ENCODE measurements at regions not wholly inside any gene's neighbourhood (a gene's known extent, or its start where the extent isn't known, plus 50 kb on each side); places are given as distances from the start of the nearest gene placed in this dataset.
A peak's percentile ranks its signal among the peaks of the same experiment; 100 is the strongest.
"Not testable (repeated sequence)": the region's sequence is repeated elsewhere in the genome, so short reads cannot be mapped to it uniquely, and the experiment has no call there.

- no peak for TF ChIP-seq JUND (IDR thresholded peaks at IDR 0.05; ENCODE audit: low read depth)
- no peak for DNase-seq (ENCODE audit: low read depth in 1 of 2, low spot score in 1 of 2)
- in situ Hi-C loops (cut with HindIII; ENCODE audit: low pct_unique_long_range_greater_than_20kb, low sequenced_read_pairs): no loop called here
These were observed 291.4 kb upstream of the PRKX start for GRCh38 chrX:4004822-4005221.

DNA sequence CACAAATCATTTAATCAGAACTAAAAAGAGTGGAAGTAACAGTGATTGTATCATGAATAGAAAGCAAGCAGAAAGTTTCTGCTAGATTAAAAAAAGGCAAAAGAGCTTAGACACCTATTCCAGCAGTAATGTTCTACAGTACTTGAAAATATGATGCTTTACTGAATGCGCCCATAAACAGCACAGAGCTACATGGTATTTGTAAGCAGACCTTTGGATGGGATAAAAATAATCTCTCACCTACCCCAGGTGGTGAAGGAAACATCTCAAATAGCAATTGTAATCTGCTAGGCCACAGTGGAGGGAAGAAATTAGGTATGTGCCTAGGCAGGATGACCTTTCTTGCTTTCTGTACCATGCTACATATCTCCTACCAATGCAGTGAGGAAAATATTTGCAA lies 280.9 kb upstream of the PRKX start:
- in situ Hi-C loops (cut with HindIII; ENCODE audit: low pct_unique_long_range_greater_than_20kb, low sequenced_read_pairs): no loop called here
- TF ChIP-seq JUND (IDR thresholded peaks at IDR 0.05; ENCODE audit: low read depth): no peak
- DNase-seq (ENCODE audit: low read depth in 1 of 2, low spot score in 1 of 2): no peak

GRCh38 chrX:3990569-3990968 lies 277.1 kb upstream of the PRKX start:
- peak in 1 of 2 experiments; percentile 26 for DNase-seq (ENCODE audit: low read depth in 1 of 2, low spot score in 1 of 2)
- no peak for TF ChIP-seq JUND (IDR thresholded peaks at IDR 0.05; ENCODE audit: low read depth)
- in situ Hi-C loops (cut with HindIII; ENCODE audit: low pct_unique_long_range_greater_than_20kb, low sequenced_read_pairs): no loop called here

GRCh38 chrX:3972104-3972858 lies 258.8 kb upstream of the PRKX start:
- in situ Hi-C loops (cut with HindIII; ENCODE audit: low pct_unique_long_range_greater_than_20kb, low sequenced_read_pairs); DNase-seq (ENCODE audit: low read depth in 1 of 2, low spot score in 1 of 2): not testable (repeated sequence)

DNA sequence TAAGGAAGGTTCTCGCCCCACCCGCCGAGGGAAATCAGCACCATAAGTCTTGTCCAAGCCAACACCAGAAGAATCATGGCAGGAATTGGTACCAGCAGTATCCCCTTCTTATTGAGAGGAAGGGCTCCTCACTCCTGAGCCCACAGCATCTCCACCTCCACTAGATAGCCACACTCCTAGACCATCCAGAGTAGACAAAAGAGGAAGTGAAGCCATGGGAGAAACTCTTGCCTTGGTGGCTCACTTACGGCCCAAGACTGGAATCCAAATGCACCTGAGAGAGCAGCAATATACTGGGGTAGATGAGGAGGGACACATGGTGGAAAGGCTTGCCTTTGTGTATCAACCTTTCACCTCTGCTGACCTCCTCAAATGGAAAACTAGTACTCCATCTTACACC lies 255.3 kb upstream of the PRKX start:
- no peak for TF ChIP-seq JUND (IDR thresholded peaks at IDR 0.05; ENCODE audit: low read depth)
- no peak for DNase-seq (ENCODE audit: low read depth in 1 of 2, low spot score in 1 of 2)
- in situ Hi-C loops (cut with HindIII; ENCODE audit: low pct_unique_long_range_greater_than_20kb, low sequenced_read_pairs): no loop called here

- in situ Hi-C loops (cut with HindIII; ENCODE audit: low pct_unique_long_range_greater_than_20kb, low sequenced_read_pairs): no loop called here
These were observed 250.5 kb upstream of the PRKX start for GRCh38 chrX:3963980-3964379.

DNA sequence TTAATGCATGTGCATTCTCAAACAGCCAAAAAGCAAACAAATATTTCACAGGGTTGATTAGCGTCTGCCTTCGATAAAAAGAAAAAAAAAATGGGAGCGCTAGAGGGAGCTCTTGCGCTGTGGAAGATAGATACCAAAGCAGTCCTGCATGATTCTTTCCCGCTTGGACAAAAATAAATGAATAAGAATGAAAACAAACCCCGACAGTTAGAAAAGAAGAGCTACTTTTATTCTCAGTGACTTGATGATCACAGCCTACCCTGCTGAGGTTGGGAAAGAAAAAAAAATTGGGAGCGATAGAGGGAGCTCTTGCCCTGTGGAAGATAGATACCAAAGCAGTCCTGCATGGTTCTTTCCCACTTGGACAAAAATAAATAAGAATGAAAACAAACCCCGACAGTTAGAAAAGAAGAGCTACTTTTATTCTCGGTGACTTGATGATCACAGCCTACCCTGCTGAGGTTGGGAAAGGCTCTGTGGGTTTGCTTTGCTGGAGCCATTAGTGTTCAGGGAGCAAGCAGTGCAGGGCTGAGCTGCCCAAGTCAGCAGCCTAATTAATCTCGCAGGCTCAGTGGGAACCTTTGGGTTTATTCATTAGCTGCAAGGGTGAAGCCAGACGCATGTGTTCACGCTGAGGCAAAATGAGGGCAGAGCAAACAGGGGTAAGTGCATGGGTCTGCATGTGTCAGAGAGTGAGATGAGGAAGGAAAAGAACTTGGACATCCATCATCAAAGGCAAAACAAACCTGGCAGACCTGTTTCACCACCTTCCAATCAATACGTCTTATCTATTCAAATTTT lies 249.3 kb upstream of the PRKX start:
- in situ Hi-C loops (cut with HindIII; ENCODE audit: low pct_unique_long_range_greater_than_20kb, low sequenced_read_pairs): no loop called here
- TF ChIP-seq JUND (IDR thresholded peaks at IDR 0.05; ENCODE audit: low read depth): no peak
- peak in 1 of 2 experiments; percentile 38 for DNase-seq (ENCODE audit: low read depth in 1 of 2, low spot score in 1 of 2)

More at GRCh38 chrX:3963980-3964379, 250.5 kb upstream of the PRKX start:
- no peak for DNase-seq (ENCODE audit: low read depth in 1 of 2, low spot score in 1 of 2)
- TF ChIP-seq JUND (IDR thresholded peaks at IDR 0.05; ENCODE audit: low read depth): no peak

DNA sequence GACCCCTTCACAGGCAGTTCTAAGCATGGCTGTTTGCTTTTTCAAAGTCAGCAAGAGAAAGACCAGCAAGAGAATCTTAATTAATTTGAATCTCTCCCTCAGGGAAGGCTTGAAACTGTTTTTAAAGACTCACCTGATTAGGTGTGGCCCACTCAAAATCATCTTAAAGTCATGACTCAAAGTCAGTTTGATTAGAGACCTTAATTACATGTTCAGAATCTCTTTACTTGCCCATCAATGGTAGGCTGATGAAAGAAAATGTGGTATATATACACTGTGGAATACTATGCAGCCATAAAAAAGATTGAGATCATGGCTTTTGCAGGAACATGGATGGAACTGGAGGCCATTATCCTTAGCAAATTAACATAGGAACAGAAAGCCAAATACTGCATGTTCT lies 247.5 kb upstream of the PRKX start:
- in situ Hi-C loops (cut with HindIII; ENCODE audit: low pct_unique_long_range_greater_than_20kb, low sequenced_read_pairs): no loop called here
- no peak for DNase-seq (ENCODE audit: low read depth in 1 of 2, low spot score in 1 of 2)
- TF ChIP-seq JUND (IDR thresholded peaks at IDR 0.05; ENCODE audit: low read depth): no peak

DNA sequence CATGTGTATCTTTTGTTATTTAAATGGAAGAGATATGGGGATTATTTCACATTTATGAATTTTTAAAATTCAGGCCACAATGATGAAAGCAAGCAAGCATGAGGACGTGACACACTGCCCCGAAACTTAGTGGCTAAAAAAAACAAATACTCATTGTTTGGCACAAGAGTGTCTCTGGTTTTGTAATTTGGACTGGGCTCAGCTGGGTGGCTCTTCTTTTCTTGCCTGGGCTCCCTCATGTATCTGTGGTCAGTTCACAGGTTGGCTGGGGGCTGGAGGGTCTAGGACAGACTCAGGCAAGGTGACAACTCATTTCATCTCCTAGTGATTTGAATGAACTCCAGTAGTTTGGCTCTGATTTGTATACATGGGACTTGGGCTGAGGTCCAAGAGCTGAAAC lies 238.4 kb upstream of the PRKX start:
- in situ Hi-C loops (cut with HindIII; ENCODE audit: low pct_unique_long_range_greater_than_20kb, low sequenced_read_pairs): no loop called here
- DNase-seq (ENCODE audit: low read depth in 1 of 2, low spot score in 1 of 2): no peak
- no peak for TF ChIP-seq JUND (IDR thresholded peaks at IDR 0.05; ENCODE audit: low read depth)

GRCh38 chrX:3950373-3950772 lies 236.9 kb upstream of the PRKX start:
- DNase-seq (ENCODE audit: low read depth in 1 of 2, low spot score in 1 of 2): no peak

GRCh38 chrX:3943965-3944364 lies 230.5 kb upstream of the PRKX start:
- no peak for DNase-seq (ENCODE audit: low read depth in 1 of 2, low spot score in 1 of 2)
- no peak for TF ChIP-seq JUND (IDR thresholded peaks at IDR 0.05; ENCODE audit: low read depth)
- in situ Hi-C loops (cut with HindIII; ENCODE audit: low pct_unique_long_range_greater_than_20kb, low sequenced_read_pairs): no loop called here

More at GRCh38 chrX:3950373-3950772, 236.9 kb upstream of the PRKX start:
- in situ Hi-C loops (cut with HindIII; ENCODE audit: low pct_unique_long_range_greater_than_20kb, low sequenced_read_pairs): no loop called here
- TF ChIP-seq JUND (IDR thresholded peaks at IDR 0.05; ENCODE audit: low read depth): no peak

DNA sequence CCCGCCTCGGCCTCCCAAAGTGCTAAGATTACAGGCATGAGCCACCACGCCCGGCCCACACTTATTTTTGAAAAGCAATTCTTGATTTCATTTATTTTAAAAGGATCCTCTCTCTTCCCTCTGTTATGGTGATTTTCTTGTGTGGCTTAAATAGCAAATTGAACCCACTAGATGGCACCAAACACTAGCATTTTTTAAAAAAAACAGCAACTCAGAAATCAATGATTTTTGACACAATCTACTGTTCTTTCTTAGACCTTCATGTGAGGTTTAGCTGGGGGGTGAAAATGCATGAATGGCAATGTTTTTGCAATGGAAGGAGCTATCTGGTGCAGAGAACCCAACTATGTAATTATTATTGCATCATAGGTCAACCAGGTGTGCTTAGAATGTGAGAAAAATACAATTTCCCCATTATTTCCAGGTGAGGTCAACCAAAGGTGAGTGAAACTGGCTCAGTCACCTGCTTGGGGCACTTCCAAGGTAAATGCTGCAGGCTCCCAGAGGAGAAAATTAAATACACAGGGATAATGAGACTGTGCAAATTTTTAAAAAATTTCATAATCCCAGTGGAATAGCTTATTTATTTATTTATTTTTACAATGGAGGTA lies 226.7 kb upstream of the PRKX start:
- DNase-seq (ENCODE audit: low read depth in 1 of 2, low spot score in 1 of 2): peak in 1 of 2 experiments; percentile 33
- in situ Hi-C loops (cut with HindIII; ENCODE audit: low pct_unique_long_range_greater_than_20kb, low sequenced_read_pairs): no loop called here
- no peak for TF ChIP-seq JUND (IDR thresholded peaks at IDR 0.05; ENCODE audit: low read depth)

- in situ Hi-C loops (cut with HindIII; ENCODE audit: low pct_unique_long_range_greater_than_20kb, low sequenced_read_pairs): no loop called here
- DNase-seq (ENCODE audit: low read depth in 1 of 2, low spot score in 1 of 2): no peak
- TF ChIP-seq JUND (IDR thresholded peaks at IDR 0.05; ENCODE audit: low read depth): no peak
These were observed 225.1 kb upstream of the PRKX start for GRCh38 chrX:3938587-3938986.

DNA sequence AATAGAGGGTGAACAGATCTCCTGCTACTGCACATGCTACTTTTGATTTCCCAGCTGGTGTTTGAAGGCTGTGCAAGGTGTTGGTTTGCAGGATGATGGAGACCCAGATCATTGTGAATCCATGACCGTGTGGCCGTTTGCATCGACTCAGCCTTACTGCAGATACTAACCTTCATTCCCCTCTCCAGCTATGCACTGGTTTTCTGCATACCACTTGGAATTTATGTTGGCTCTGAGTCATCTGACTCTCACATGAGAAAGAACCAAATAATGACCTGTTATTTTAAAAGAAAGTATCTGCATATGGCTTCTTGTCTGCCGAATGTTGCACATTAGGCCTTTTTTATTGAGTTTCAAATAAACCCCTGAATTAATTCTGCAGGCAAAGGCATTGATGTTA lies 221.7 kb upstream of the PRKX start:
- DNase-seq (ENCODE audit: low read depth in 1 of 2, low spot score in 1 of 2); in situ Hi-C loops (cut with HindIII; ENCODE audit: low pct_unique_long_range_greater_than_20kb, low sequenced_read_pairs): not testable (repeated sequence)

DNA sequence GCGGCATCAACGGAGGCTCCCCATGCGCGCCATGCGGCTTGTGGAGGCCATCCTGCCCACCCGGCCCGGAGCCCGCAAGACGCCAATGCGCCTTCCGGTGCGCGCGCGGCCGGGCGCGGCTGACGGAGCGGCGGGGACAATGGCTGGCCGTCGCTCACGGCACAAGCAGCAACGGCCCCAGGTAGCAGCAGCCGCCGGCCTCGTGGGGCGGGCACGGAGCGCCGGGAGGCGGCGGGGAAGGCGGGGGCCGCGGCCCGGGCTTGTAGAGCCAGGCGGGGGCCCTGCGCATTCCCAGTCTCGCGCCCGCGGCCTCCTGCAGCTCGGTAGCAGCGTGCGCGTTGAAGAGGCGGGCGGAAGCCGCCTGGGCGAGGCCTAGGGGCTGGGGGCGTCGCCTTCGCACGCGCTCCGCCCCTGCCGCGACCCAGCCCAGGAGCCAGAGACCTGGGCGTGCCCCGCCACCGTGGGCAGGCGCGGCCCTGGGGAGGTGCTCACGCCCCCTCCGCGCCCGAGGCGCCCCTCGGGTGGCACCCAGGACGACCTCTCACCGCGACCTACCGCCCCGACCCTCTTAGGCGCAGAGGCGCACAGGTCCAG lies 207.1 kb upstream of the PRKX start:
- DNase-seq (ENCODE audit: low read depth in 1 of 2, low spot score in 1 of 2); in situ Hi-C loops (cut with HindIII; ENCODE audit: low pct_unique_long_range_greater_than_20kb, low sequenced_read_pairs): not testable (repeated sequence)

DNA sequence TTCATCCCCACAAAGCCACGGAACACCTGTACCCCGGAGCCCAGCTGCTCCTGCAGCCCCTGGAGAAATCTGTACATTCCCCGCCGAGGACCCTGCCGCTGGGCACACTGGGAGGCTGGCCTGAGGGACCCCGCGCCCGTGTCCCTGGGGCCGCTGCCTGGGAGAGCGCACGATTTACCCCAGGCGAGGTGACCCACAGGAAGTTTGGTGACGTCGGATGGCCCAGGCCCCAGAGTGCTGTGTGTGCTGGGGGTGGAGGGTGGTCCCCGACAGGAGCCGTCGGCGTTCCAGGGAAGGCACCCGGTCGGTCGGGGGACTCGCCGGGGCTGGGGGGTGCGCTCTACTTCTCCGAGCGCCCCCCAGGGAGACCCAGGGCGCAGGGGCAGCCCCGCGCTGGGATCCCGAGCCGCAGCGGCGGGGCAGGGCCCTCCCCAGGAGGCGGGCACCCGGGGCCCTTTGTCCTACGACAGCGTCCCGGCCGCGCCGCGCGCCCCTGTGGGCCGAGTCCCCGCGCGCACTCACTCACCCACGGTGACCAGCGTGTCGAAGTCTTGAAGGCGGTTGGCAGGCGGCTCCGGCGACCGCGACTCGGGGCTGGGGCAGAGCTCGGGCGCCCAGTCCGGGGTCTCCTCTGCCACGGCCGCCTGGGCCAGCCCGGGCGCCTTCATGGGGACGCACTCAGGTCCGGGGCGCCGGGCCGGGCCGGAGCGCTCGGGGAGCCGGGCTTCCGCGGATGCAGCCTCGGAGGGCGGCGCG lies 206.4 kb upstream of the PRKX start:
- DNase-seq (ENCODE audit: low read depth in 1 of 2, low spot score in 1 of 2); in situ Hi-C loops (cut with HindIII; ENCODE audit: low pct_unique_long_range_greater_than_20kb, low sequenced_read_pairs): not testable (repeated sequence)
